Esophagus mucosa (tissue), 1 donor: ENCODE measurements at regions not wholly inside any gene's neighbourhood (a gene's known extent, or its start where the extent isn't known, plus 50 kb on each side); places are given as distances from the start of the nearest gene placed in this dataset.
"Not testable (repeated sequence)": the region's sequence is repeated elsewhere in the genome, so short reads cannot be mapped to it uniquely, and the experiment has no call there.

ENCODE experiments used
- ATAC-seq: fragments of 200-7000 bp; cut with Tn5 transposase; one replicate; pipeline ENCODE4 v1.9.1; 2020
- donor health status: DM: yes; HTN: yes; CAD: no.

DNA sequence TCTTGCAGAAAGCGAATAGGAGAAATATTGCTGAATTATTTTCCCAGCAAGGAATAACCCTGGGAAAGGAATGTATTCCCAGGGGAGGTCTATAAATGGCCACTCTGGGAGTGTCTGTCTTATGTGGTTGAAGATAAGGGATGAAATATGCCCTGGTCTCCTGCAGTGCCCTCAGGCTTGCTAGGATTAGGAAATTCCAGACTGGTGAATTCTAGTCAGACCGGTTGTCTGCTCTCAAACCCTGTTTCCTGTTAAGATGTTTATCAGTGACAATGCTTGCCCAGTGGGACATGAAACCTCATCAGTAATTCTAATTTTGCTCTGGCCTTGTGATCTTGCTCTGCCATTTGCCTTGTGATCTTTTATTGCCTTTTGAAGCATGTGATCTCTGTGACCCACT is 148.2 kb upstream of the CHODL start:
- ATAC-seq = not testable (repeated sequence)

DNA sequence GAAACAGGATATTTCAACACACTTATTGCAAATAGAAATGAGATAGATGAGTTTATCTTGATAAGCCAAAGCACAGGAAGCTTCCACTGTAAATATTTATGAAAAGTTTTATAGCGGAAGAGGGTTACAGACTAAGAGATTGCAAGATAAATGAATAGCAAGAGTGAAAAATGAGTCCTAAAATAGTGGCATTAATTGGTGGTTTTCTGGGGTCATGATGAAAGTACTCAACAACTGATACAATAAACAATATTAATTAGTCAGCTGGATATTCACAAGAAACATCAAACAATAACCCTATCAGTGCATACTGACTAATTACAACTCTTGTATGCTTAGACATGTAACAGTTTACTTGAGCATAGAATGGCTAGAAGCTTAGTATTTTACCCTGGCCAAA is 154.8 kb upstream of the CHODL start:
- no peak for ATAC-seq

DNA sequence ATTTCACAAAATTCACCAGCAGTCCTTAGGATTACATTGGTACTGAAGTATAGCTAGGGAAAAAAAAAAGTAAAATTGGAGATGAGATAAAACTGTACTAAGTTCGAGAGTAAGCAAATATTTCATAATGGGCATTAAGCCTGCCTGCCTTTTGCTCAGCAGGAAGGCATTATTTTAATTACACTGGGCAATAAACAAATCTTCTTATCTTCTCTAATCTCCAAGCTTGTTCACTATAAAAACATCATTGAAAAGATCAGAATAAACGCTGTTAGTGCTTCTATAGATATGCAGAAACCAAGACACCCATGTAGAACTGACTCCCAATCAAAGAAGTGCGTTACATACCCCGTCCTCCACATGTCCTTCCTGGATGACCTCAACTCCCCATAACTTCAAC is 174.2 kb upstream of the CHODL start:
- ATAC-seq = no peak

DNA sequence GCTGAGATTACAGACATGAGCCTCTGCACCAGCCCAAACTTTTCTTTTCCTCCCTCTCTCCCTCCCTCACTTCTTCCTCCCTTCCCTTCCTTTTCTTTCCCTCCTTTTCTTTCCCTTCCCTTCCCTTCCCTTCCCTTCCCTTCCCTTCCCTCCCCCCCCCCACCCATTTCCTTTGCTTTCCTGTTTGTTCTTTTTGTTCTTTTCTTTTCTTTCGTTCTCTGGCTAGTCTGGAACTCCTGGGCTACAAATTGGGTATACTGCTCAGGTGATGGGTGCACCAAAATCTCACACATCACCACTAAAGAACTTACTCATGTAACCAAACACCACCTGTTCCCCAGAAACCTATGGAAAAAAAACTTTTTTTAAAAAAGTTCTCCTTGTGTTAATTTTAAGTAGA is 174.8 kb upstream of the CHODL start:
- ATAC-seq = no peak

DNA sequence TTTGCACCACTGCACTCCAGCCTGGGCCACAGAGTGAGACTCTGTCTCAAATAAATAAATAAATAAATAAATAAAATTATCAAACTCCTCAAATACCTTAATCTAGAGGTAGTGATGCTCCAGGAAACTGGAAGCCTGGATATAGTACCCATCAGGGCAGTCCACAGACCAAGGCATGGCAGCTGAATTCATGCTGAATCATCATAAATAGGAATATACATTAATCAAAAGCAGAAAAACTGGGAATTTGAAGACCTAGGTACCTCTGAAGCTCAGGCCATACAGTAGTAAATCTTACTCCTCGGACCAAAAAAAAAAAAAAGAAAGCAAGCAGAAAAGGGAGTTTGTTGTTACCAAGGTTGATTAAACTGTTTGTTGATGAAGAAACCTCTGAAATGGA is 184.2 kb upstream of the CHODL start:
- ATAC-seq = no peak

DNA sequence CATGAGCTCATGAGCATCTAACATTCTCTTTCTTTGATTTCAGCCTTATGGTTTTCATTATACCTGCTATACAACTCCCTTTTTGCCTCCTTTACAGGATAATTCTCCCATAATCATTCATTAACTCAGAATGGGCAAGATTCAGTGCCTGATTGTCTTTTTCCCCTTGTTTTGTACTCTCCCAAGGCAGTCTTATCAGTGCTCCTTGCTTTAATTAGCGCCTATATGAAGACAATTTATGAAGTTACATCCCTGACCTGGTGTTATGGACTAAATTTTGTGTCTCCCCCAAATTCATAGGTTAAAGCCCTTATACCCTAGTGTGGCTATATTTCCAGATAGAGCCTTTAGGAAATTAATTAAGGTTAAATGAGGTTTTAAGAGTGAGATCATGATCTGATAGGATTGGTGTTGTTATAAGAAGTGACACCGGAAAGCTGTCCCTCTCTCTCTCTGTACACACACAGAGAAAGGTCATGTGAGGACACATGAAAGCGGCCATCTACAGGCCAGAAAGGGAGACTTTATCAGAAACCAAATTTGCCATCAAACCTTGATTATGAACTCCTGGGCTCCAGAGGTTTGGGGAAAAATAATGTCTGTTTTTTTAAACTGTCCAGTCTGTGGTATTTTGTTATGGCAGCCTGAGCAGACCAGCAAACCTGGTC is 185.8 kb upstream of the CHODL start:
- ATAC-seq = no peak

DNA sequence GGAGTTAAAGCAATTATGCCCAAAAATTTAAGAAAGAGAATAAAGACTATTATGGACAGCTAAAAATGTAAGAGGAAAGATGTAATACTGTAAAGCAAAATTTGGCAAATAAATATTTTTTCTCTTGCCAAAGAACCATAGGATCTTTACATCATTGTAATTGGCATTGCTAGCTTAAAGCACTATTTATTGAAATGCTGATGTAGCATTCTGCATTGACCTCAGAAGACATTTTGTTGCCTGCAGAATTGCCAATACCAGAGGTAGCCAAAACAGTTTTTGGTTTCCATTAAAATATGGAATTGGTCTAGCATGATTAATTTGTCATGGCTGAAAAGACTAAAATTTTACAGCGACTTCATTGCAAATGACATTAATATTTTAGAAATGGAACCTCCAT is 191.5 kb upstream of the CHODL start:
- ATAC-seq = no peak

DNA sequence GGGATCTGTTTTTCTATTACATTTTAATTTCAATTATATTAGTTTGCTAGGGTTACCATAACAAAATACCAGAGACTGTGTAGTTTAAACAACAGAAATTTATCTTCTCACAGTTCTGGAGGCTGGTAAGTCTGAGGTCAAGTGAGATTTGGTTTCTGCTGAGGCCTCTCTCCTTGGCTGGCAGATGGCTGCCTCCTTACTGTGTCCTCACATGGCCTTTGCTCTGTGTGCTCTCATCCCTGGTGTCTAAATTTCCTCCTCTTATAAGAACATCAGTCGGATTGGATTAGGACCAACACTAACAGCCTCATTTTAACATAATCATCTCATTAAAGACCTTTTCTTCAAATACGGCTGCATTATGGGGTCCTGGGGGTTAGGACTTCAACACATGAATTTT is 195.2 kb upstream of the CHODL start:
- ATAC-seq = no peak

DNA sequence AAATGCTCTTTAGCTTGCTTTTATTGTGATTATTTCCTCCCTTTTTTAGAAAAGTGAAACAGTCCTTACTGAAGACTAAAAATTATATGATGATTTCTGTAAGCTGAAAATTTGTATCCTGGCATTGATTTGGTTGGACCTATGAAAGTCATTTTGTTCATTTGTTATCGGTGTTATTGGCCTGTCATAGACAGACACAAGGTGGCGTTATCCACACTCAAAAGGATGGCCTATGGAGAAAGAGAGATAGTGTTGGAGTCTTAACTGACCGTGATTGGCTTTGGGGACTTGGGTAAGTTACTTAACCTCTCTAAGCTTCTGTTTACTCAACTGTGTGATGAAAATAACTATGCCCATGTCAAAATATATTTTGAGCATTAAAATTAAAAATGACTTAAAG is 203.6 kb upstream of the CHODL start:
- peak; percentile 46 for ATAC-seq

DNA sequence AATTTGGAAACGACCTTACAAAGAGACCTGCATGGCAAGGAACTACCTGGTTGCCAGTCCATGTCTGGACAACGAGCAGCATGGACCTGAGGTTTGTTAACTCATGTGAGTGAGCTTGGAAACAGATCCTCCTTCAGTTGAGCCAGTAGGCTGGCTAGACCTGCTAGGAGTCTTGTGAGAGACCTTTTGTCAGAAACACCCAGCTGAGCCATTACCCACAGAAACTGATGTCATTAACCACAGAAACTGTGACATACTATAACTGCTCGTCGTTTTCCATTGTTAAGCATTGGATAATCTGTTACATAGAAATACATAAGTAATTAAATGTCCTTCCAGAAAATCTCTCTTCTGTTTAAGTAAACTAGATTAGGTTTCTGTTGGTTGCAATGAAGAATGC is 211.1 kb upstream of the C21orf91 start:
- peak; percentile 59 for ATAC-seq

DNA sequence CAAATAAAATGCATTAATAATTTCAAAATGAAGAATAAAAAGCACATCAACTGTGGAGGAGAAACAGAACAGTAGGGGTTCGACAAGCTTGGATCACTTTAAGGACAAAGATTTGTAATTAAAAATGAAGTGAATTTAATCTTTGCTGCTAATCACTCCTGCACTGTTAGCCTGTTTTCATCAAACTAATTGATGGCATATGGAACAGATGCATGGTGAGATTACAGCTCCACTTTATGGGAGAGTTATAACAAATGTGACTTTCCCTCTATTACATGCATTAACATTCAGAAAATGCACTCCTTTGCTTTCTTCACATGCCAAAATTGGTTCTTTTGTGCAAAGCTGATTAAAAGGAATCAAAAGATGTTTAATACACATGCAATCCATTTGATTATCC is 207.2 kb upstream of the C21orf91 start:
- ATAC-seq = no peak

DNA sequence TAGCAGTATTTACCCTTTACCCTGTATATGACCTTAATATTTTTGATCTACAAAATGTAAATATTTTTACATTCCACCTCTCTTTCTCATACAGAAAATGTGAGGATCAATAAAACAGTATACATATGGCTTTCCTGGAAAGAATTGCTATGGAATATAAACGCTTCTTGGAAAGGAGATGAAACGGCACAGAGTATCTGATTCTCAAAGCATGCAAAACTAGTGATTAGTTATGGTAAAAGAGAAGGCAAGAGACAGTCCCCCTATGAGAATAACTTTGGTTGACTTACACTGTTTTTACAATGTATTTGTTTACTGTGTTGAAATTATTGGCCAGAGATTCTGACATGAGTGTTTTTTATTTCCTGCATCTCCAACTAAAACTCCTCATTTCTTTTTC is 204.6 kb upstream of the C21orf91 start:
- ATAC-seq = no peak

DNA sequence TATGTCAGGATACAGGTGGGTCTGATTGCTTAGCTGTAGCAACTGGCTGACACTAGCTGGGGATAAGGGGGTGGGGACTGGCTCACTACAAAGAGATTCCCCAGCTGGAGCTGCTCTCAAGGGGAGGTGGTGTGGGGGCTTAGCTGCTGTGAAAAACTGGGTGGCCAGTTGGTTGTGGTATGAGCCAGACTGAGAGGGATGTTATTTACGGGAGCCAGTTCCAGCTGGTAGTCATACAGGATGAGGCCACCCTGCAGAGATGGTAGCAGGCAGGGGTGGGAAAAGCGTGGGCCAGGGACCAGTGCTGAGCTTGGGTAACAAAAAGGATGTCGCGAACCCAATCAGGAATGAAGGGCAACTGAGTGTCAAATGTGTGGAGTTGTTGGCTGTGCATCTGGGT is 204.0 kb upstream of the C21orf91 start:
- ATAC-seq = no peak

DNA sequence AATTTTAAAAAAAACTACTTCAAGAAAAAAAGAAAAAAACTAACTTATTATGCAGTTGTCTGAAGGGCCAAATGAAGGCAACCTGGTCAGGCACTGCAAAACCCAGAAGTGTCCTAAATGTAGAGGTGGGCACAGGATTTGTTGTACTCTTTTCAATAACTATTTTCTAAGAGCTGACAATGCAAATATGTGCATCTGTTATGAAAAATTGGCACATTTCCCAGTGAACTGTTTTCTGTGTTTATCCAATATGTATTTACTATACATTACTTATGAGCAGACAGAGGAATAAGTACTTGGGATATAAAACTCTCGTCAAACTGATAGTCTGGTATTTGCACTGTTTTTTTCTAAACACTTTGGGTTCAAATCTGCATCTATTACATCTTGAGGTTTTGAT is 188.0 kb upstream of the C21orf91 start:
- no peak for ATAC-seq

DNA sequence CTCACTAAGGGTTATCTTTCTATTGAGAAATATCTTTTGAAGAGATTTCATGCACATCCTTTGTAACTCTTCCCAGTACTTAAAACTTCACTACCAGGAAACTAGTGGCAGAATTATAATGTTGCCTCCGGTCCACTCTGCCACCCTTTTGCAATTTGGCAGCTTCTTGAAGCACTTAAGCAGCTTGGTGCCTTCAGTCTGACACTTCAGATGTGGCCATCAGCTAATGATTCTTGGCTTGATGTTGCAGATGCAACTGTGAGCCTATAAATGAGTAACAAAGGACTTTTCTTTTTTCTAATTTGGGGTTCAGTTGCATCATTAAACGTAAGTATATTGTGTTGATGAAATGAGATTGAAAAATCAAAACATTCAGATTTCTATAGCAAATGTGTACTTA is 187.5 kb upstream of the C21orf91 start:
- no peak for ATAC-seq

DNA sequence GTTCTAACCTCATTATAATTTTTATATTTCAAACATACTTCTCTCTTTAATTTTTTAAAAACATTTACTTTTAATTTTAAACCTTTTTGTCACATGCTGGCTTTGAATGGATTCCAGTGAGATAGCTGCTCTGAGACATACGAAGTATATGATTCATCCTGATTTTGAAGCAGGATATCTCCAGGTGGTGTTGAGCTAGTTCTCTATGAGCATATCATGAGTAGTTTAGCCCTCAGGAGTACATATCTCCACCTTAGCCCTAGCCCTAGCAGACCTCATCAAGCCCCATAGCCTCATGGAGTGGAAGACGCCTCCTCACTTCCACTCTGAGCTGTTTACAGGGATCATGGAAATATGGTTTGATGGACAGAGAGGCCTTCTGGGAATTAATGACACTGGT is 183.2 kb upstream of the C21orf91 start:
- no peak for ATAC-seq

DNA sequence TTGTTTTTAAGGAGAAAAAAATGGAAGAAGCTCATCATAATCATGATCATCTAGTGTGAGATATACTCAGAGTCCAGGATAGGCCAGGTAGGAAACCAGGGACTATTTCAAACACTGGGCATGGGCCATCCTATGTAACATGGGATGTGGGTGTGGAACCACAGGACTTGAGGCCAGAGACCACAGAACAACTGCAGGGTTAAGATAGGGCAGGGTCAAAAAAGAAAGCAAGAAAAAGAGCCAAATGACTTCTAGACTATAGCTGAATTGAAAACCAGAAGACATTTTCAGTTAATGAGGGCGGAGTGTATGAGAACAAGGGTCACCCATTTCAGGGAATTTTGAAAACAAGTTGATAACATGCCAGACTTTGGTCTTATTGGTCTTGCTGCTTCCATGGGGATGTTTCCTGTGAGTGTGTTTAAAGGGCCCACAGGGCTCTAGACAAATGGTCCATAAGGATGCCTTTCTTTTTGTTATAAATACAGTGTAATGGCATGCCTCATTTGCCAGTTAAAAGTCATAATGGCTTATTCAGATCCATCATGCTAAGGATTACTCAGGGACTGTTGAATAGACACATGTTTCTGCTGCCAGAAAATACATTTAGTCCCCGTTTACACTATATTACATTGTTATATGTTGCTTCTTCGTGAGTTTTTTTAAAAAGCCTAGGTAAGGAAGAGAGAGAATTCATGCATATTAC is 182.0 kb upstream of the C21orf91 start:
- ATAC-seq = no peak

DNA sequence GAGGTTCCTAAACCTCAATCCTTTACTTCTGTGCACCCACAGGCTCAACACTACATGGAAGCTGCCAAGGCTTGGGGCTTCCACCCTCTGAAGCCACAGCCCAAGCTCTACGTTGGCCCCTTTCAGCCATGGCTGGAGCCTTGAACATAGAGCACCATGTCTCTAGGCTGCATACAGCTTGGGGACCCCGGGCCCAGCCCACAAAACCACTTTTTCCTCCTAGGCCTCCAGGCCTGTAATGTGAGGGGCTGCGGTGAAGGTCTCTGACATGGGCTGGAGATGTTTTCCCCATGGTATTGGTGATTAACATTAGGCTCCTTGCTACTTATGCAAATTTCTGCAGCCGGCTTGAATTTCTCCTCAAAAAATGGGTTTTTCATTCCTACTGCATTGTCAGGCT is 179.4 kb upstream of the C21orf91 start:
- not testable (repeated sequence) for ATAC-seq

DNA sequence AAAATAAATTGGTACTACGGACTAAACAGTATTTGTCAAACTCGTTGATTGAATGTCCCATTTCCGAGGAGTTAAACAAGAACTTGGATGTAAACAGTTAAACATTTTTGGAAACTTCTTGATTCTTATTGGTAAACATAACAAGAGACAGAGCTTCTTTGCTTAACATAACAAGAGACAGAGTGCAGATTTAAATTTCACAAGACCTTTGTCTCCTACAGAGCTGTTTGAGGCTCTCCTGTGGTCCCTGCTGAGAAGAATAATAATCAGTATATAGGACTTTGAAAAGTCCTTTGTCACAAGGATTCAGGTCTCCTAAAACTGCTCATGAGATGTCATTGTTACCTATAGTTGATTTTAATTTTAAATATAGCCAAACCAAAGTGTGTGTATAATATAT is 170.6 kb upstream of the C21orf91 start:
- ATAC-seq = no peak

DNA sequence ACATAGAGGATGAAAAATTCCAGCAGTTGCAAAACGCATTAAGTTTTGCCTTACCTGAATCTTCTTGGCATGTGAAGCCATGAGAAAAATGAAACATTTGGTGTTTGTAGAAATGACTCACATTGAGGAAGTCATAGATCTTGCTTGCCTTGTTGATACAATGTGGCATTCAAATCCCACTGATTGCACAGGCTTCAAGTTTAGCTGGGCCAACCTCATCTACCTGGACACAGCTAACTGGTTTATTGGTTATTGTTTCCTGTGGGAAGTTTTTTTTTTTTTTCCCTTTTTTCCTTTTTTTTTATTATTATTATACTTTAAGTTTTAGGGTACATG is 168.9 kb upstream of the C21orf91 start:
- ATAC-seq = peak; percentile 90

DNA sequence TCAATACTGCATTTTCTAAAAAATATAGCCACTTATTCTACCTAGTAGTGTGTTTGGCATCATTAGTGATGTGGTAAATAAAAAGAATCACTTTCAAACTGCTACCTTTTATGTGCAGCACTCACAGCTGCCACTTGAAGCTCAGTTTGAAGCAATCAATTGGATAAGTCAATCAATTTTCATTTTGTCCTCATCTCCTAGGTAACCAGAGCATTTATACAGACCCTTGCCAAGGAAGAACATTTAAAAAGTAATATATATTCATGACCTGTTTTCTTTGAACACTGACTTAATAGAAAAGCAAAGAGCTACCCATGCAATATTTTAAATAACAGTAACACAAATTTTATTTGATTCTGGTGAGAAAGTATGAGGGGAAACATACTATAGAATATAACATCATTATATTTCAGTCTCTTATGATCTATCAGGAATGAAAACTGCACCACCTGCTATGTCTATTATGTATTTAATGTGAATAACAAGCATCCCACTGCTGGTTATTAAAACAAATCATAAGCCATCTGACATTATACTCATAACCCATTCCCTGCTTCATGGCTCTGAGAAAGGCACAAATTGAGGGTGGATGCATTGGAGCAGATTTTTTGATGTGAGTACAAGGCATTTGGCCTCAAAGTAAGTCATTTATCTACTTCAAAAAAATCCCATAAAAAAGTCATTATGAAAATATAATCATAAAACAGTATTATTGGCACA is 168.4 kb upstream of the C21orf91 start:
- no peak for ATAC-seq

DNA sequence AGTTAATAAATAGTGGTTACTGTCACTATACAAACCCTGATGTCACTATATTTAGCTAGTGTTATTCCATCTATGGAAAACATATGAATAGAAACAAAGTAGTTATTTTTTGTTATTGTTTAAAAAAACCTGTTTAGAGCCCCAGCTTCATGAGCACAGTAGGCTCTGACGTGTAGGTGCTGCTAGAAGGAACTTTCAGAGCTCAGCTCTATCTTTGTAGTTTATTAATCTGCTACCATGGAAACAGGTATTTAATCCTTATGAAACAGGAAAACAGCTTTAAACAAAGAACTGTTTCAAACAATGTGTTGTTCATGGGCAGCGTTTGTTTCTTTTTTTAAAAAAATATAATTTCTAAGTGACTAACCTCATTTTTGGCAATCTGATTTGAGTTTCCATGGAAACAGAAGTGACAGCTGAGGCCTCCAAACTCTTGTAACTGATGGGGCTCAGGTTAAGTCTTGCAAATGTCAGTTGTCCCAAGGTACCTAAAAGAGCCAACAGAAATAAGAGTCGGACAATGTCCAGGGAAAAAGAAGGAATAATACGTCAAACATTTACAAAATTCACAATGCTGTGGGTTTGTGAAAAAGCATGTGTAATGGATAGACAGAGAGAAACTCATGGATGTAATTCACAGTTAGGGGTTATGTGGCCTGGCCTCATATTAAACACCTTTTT is 162.0 kb upstream of the C21orf91 start:
- no peak for ATAC-seq

DNA sequence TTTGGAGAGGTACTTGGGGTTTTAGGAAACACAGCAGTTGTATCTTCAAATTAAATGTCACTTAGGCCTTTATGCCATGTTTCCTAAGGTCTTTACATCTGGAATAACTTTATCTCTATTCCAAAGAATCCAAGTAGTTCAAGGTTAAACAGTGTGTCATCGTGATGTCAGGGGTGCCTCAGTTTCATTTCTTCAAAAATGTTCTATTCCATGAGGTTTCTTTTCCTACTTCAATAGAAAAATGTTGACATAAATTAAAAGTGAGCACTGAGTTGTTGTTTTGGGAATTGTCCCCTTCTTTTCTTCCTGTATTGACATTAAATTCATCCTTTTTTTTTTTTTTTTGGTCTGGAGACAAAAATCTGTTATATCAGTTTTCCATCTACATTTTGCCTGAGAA is 160.6 kb upstream of the C21orf91 start:
- ATAC-seq = no peak

DNA sequence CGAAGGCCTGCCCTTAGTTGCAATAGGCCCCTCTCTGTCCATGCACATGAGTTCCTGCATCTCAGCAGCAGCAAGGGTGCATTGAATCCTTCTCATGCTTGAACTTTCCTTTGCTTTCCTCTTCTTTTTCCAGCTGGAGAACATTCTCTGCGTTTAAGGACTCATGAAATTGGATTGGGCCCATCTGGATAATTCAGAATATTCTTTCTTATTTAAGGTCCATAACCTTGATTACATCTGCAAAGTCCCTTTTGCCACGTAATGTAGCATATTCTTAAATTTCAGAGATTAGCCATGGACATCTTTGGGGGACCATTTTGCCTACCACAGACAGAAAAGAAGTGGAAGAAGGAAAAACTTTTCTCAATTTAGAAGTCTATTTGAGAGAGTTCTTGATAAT is 159.7 kb upstream of the C21orf91 start:
- ATAC-seq = no peak
